ENCODE measurements at regions not wholly inside any gene's neighbourhood (a gene's known extent, or its start where the extent isn't known, plus 50 kb on each side); places are given as distances from the start of the nearest gene placed in this dataset.
"Not testable (repeated sequence)": the region's sequence is repeated elsewhere in the genome, so short reads cannot be mapped to it uniquely, and the experiment has no call there.

- DNase-seq = not testable (repeated sequence)
These were observed 62.8 kb downstream of the RPS24 start for GRCh38 chr10:78096486-78096885.

DNA sequence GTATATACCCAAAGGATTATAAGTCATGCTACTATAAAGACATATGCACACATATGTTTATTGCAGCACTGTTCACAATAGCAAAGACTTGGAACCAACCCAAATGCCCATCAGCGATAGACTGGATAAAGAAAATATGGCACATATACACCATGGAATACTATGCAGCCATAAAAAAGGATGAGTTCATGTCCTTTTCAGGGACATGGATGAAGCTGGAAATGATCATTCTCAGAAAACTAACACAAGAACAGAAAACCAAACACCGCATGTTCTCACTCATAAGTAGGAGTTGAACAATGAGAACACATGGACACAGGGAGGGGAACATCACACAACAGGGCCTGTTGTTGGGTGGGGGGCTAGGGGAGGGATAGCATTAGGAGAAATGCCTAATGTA is 68.9 kb downstream of the RPS24 start:
- DNase-seq = not testable (repeated sequence)

DNA sequence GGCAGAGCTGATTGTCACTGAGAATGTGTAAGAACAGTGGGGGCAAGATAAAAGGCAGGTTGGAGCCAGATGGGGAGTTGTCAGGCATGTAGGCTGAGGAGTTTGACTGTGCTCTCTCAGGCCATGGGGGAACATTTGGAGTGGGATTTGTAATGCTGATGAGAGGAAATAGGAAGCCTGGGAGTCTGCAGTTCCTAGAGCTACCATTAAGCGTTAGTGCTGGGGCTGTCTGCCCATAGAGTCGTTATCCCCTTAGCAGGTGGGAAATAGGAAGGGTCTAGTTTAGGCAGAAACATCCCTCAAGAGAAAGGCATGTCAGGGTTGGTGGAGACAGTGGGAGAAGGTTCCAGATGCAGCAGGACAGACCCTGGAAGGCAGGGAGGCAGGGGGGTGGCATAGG is 75.5 kb downstream of the RPS24 start:
- DNase-seq = no peak

DNA sequence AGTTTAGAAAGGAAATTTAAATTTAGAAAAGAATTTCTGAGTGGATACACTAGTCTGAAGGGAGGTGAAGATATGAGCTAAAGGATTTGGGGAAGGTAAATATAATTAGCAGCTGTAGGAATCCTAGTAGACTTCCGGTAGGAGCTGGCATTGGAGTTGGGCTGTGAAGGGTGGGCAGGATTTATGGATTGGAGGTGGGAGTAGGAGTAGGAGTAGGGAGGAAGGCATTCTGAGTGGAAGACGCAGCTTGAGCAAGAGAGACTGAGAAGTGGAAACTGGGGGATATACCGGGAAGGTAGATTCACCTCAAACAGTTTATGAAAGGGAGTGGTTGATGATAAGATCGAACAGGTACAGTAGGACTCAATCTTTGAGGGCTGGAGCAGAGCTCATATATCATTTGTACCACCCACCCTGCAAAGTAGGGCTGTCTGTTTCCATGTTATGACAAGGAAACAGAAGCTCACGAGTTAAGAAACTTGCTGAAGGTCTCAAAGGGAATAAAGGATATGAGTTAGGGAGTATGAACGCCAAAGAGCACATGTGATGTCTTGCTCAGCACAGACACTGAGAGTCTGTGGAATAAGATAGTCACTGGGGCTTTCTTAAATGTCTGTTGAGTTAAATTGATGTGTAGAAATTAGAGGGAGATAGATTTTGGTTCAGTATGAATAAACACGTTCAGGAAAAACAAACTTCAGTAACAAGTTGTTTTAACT is 81.6 kb downstream of the RPS24 start:
- no peak for DNase-seq

DNA sequence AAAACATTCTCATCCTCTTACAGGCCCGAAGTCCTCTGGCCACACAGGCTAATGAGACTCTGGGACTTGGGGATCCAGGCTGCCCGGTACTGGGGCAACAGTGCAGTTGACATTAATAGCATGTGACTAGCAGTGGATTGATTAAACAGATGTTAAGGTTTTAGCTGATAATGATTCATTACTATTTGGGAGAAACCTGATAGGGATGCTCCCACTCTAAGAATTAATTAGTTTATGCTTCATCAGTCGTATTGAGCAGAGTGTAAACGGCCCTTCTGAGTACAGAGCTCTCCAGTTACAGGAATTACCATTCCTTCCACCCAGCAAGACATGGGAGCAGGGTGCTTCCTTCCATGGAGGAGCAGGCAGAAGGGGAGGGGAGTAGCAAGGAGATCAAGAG is 82.7 kb downstream of the RPS24 start:
- DNase-seq = no peak

GRCh38 chr10:78118591-78118990 is 84.9 kb downstream of the RPS24 start:
- no peak for DNase-seq

GRCh38 chr10:78121801-78122200 is 88.1 kb downstream of the RPS24 start:
- DNase-seq = no peak

GRCh38 chr10:78124167-78124566 is 90.5 kb downstream of the RPS24 start:
- DNase-seq = no peak

- no peak for DNase-seq
These were observed 95.5 kb downstream of the RPS24 start for GRCh38 chr10:78129211-78129610.

DNA sequence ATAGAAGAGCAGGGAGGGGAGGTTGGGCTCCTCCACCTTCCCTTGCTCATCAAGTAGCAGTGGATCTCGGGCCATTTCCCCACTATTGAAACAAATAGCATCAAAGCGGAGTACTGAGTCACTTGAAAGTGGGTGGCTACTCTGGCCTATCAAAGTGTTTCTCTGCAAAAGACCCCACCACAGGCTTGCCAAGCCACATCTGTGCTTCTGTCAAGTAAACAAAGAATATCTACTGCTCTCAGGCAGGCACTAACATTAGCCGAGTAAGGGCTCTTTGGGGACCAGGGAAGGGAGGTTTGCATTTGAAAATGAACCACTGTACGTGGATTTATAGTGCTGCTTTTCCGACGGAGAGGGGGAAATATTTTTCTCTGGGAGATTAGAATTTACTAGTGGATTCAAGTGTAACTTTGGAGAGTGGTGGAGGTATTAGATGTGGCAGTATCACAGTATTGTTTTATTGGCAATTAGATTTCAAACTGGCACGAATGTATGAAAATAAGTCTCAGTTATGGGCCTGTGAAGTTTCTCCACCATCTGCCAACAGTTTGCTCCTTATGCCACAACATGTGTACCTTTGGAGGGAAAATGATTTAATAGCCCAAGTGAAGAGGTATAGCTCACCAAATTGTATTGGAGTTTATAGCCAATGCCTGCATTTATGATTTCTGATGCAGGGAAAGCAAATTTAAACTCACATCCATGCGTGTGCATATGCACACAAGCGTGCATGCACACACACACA is 97.5 kb downstream of the RPS24 start:
- no peak for DNase-seq

GRCh38 chr10:78134773-78135306 is 101.2 kb downstream of the RPS24 start:
- DNase-seq = no peak

- no peak for DNase-seq
These were observed 103.5 kb downstream of the RPS24 start for GRCh38 chr10:78137147-78137546.

DNA sequence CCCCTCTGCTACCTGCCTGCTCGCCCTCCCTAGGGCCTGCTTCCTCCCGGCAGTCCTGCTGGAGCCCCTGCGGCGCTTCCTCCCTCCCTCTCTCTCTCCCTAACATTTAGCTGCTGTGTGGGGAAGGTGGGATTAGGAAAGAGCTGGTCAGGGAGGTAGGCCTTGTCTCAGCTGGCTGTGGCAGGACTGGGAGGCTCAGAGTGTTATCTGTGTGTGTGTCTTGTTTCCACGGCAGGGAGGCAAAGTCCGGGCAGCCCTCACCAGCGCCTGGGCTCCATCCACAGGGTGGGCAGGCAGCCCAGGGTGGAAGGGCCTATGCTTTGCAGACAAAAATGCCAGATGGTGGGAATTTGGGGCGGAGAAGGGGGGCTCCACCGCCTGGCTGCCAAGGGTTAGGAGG is 105.7 kb downstream of the RPS24 start:
- DNase-seq = peak; percentile 6

GRCh38 chr10:78140066-78140630 is 106.5 kb downstream of the RPS24 start:
- DNase-seq = no peak

DNA sequence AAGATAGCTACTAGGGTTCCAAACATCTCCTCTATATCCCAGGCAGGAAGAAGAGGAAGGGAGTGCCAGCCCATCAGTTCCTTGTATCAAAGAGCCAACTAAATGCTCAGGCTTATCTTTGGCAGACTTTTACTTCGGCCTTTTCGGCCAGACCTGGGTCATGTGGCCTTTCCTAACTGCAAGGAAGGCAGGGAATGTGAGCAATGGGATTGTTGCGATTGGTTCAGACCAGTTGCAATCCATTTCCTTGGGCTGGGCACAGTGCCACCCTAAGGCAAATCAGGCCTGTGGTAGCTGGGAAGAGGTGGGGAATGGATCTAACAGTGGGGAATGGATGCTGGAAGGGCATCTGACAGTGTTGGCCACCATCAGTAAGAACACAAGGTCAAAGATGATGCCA is 109.9 kb downstream of the RPS24 start:
- DNase-seq = no peak

DNA sequence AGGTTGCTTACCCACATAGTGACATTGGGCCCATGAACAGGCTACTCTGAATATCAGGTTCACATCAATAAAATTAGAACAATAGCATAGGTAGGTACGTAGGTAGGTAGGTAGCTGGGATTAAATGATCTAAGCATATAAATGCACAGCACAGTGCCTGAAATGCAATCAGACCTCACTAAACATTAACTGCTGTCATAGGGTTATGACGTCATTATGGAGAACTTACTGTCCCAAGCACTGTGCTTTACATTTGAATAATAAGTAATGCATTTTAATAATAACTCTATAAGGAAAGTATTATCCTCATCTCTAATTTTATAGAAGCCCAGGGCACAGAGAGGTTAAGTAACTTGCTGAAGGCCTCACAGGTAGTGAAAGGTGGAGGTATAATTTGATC is 112.5 kb downstream of the RPS24 start:
- no peak for DNase-seq

- no peak for DNase-seq
These were observed 113.5 kb downstream of the RPS24 start for GRCh38 chr10:78147202-78147601.

DNA sequence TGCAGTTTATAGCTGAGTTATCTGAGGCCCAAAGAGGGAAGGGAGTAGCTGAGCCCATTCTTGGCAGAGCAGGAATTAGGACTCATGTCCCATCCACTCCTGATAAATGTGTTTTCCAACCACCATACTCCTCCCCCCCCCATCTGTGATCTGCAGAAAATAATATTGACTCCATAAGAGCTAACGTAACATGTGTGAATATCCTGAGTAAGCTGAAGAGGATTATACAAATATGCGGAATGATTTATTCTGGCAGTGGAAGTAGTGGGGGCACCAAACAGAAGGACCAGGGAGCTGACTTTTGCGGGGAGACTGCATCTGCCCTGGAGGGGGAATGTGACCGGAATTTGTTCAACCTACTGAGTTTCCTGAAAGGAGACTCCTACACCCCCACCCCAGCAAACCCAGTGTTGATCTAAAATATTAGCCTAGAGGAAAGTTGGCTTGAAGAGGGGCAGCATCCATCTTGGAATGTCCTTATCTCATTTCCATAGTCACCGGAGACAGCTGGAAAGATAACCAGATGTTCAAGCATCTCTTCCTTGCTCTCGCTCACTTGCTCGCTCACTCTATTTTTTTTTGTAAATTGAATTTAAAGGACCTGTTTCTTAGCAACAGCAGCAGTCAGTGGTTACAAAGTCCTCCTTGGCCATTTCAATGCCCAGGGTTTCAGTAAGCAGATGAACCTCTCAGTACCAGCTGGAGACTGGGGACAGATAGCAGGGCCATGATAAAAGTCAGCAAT is 114.7 kb downstream of the RPS24 start:
- no peak for DNase-seq

GRCh38 chr10:78148961-78149612 is 115.4 kb downstream of the RPS24 start:
- DNase-seq = no peak

- no peak for DNase-seq
These were observed 117.1 kb downstream of the RPS24 start for GRCh38 chr10:78150756-78151155.

- no peak for DNase-seq
These were observed 122.1 kb downstream of the RPS24 start for GRCh38 chr10:78155722-78156121.

DNA sequence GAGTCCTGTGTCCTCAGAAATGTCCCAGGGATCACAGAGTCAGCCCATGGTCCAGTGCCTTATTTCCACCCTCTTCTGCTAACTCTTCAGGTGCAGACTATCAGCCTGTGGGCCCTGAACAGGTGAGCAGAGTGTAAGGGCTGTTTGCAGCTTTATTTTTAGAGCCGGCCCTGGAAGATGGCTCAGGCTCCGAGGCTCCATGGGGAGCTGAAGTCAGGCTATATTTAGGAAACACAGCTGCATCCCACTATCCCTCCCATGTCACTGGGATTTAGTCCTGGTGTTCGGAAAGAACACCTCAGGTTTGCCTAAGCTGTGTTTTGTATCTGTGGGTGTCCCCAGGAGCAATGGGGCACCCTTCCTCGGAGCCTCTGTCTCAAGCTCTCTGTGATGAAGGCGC is 126.9 kb downstream of the RPS24 start:
- no peak for DNase-seq

- no peak for DNase-seq
These were observed 129.2 kb downstream of the RPS24 start for GRCh38 chr10:78162853-78163252.
